ENCODE measurements at regions not wholly inside any gene's neighbourhood (a gene's known extent, or its start where the extent isn't known, plus 50 kb on each side); places are given as distances from the start of the nearest gene placed in this dataset.
"Not testable (repeated sequence)": the region's sequence is repeated elsewhere in the genome, so short reads cannot be mapped to it uniquely, and the experiment has no call there.

DNA sequence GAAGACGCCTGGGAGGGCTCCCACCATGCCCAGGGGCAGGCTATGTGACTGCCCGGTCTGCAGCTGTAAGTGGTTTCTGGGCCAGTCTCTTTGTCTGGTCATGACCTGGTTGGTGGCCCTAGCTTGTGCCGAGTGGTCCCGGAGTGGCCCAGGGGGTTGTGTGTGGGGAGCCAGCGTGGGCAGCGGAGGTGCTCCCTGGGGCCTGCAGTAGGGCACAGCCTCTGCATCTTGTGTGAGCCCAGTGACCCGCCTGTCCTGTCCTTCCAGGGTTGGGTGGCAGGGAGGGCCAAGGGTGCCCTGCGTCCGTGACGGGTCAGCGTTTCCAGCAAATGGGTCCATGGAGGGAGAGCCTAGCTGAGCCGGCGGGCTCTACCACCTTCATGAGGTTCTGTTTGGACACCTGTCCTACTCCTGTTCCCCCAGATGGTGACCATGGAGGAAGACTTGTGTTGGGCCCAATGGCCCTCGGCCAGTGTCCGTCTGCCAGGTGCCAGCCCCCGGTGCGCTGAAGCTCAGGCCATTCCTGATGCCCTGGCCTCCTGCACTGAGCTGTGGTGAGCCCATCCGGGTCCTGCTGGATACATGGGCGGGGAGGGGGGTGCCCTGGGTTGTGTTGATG, 215.4 kb downstream of the SNRPN start:
- no peak for DNase-seq (ENCODE audit: low read depth)

DNA sequence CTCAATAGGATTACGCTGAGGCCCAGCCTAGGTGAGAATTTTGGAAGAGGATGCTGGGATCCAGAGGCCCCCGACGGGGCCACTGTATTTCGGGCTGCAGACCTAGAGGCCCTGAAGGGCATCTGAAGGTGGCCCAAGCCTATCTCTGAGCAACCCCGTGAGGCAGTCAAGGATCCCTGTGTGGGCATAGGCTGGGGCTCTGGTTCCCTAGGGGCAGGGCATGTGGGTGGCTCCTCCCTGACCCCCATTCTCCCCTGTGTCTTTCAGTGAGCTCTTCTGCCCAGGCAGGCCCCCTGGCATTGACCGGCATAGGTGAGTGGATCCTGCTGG, 216.0 kb downstream of the SNRPN start:
- DNase-seq (ENCODE audit: low read depth): no peak

DNA sequence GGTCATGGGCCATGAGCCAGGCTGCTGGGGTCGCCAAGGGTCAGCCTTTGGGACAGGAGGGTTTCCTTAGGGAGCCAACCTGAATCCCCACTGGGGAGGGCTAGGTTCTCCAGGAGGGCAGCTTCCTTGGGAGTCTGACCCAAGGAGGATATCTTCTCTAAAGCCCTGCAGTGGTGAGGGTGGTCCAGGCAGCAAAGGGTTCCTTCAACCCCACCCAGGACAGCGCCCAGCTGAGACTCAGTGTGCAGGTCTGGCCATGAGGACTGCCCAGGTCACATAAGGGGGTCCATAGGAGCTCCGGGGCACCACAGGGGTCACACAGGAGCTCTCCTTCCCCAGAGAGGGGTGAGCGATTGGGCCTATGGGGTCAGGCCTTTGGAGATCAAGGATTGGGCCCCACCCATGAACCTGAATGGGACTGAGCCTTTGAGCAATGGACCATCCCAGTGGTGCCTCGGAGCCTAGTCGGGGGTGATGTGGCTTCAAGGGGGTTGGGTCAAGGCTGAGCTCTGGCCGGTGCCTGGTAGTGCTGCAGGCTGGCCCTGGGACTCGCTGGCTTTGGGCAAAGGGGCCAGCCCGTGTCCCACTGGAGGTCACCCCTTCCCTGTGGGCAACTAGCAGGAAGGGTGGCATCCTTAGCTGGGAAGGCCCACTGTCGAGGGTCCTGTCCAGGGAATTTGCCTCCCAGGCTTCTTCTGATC, 216.5 kb downstream of the SNRPN start:
- DNase-seq (ENCODE audit: low read depth): no peak

DNA sequence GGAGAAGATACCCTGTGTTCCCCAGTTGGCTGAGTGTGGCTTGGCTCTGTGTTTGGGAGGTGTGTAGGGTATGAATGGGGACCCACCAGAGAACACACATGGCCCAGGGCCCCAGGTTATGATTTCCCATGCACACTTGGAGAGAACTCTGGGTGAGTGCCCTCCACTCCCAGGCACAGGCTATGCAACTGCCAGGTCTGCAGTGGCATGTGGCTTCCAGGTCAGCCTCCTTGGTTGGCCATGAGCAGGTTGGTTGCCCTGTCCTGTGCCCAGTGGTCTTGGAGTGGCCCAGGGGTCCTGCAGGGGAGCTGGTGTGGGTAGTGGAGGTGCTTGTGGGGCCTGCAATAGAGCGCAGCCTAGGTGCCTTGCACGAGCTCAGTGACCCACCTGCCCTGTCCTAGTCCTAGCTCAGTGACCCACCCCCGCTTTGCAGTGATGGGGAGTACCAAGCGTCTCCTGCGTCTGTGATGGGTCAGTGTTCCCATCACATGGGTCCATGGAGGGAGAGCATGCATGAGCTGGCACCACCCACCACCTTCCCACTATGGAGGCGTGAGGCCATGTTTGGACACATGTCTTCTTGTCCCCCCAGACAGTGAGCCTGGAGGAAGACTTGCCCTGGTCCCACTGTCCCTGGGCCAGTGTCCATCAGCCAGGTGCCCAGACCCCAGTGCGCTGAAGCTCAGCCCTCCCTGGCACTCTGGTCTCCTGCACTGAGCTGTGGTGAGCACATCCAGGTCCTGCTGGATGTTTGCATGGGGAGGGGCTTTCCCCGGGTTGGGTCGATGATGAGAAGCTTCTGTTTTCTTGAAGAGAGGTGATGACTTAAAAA, 217.3 kb downstream of the SNRPN start:
- DNase-seq (ENCODE audit: low read depth): no peak

DNA sequence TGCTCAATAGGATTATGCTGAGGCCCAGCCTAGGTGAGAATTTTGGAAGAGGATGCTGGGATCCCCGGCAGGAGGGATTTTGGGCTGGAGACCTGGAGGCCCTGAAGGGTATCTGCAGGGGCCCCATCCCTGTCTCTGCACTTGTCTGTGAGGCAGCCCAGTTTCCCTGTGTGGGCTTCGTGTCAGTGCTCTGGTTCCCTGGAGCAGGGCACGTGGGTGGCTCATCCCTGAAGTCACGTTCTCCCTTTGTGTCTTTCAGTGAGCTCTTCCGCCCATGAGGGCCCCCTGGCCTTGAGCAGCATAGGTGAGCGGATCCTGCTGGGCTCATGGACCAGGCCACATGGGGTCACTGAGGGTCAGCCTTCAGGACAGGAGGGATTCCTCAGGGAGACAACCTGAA, 217.9 kb downstream of the SNRPN start:
- no peak for DNase-seq (ENCODE audit: low read depth)

DNA sequence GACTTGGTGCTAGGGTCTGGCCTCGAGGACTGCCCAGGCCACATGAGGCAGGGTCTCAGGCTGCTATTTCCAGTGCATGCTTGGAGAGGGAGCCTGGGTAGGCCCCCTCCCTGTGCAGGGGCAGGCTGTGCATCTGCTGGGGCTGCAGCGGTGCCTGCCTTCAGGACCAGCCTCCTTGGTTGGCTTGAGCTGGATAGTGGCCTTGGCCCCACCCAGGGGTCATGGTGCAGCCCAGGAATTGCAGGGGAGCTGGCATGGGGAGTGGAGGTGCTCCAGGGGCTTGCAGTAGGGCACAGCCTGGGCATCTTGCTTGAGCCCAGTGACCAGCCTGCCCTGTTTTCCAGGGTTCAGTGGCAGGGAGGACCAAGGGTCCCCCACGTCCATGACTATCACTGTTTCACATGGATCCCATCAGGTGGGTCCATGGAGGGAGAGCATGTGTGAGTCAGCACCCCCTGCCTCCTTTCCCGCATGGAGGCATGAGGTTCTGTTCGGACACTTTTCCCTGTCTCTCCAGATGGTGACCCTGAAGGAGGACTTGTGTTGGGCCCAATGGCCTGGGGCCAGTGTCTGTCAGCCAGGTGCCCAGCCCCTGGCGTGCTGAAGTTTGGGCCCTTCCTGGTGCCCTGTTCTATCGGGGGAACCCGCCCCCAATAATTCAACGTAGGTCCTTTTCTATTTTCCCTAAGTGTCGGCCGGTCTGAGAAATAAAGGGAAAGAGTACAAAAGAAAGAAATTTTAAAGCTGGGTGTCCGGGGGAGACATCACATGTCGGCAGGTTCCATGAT, 218.6 kb downstream of the SNRPN start:
- no peak for DNase-seq (ENCODE audit: low read depth)

DNA sequence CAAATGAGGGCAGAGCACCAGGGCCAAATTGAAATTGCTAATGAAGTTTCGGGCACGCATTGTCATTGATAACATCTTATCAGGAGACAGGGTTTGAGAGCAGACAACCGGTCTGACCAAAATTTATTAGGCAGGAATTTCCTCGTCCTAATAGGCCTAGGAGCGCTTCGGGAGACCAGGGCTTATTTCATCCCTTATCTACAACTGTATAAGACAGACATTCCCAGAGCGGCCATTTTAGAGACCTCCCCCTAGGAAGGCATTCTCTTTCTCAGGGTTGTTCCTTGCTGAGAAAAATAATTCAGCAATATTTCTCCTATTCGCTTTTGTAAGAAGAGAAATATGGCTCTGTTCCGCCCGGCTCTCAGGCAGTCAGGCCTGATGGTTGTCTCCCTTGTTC, 219.4 kb downstream of the SNRPN start:
- not testable (repeated sequence) for DNase-seq (ENCODE audit: low read depth)

DNA sequence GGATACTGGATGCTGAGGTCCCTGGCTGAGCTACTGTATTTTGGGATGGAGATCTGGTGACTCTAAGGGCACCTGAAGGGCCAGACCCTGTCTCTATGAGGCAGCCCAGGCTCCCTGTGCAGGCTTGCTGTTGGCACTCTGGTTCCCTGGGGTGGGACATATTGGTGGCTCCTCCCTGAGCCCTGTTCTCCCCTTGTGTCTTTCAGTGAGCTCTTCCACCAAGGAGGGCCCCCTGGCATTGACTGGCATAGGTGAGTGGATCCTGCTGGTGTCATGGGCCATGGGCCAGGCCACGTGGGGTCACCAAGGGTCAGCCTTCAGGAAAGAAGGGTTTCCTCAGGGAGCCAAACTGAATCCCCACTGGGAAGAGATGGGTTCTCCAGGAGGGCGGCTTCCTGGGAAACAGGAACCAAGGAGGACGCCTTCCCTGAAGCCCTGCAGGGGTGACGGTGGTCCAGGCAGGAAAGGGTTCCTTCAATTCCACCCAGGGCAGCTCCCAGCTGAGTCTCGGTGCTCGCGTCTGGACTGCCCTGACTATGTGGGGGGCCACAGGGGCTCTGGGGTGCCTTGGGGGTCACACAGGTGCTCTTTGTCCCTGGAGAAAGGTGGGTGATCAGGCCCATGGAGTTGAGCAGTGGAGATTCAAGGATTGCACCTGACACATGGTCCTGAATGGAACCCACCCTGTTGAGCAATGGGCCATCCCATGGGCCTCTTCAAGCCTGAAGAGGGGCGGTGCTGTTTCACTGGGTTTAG, 220.4 kb downstream of the SNRPN start:
- no peak for DNase-seq (ENCODE audit: low read depth)

DNA sequence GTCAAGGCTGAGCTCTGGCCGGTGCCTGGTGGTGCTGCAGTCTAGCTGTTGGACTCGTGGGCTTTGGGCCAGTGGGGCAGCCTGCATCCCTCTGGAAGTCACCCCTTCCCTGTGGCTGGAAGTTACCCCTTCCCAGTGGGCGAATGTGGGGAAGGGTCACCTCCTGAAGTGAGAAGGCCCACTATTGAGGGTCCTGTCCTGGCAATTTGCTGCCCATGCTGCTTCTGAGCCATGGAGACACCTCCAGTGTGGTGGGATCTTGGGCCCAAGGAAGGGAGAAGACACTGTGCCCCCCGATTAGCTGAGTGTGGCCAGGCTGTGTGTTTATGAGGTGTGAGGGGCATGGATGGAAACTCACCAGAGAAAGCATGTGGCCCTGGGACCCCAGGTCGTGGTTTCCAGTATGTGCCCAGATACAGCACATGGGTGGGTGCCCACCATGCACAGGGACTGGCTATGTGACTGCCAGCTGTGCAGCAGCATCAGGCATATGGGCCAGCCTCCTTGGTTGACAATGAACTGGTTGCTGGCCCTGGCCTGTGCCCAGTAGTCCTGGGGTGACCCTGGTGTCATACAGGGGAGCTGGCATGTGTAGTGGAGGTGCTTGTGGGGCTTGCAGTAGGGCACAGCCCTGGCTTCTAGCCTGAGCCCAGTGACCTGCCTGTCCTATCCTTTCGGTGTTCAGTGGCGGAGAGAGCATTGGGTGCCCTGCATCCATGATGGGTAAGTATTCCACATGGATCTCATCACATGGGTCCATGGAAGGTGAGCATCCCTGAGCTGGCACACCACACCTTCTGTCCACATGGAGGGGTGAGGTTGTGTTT, 221.2 kb downstream of the SNRPN start:
- no peak for DNase-seq (ENCODE audit: low read depth)

DNA sequence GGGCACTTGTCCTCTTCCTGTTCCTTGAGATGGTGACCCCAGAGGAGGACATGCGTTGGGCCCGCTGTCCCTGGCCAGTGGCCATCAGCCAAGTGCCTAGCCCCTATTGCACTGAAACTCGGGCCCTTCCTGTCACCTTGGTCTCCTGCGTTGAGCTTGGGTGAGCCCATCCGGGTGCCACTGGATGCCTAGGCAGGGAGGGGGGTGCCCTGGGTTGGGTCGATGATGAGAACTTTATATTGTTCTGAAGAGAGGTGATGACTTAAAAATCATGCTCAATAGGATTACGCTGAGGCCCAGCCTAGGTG, 221.8 kb downstream of the SNRPN start:
- no peak for DNase-seq (ENCODE audit: low read depth)

DNA sequence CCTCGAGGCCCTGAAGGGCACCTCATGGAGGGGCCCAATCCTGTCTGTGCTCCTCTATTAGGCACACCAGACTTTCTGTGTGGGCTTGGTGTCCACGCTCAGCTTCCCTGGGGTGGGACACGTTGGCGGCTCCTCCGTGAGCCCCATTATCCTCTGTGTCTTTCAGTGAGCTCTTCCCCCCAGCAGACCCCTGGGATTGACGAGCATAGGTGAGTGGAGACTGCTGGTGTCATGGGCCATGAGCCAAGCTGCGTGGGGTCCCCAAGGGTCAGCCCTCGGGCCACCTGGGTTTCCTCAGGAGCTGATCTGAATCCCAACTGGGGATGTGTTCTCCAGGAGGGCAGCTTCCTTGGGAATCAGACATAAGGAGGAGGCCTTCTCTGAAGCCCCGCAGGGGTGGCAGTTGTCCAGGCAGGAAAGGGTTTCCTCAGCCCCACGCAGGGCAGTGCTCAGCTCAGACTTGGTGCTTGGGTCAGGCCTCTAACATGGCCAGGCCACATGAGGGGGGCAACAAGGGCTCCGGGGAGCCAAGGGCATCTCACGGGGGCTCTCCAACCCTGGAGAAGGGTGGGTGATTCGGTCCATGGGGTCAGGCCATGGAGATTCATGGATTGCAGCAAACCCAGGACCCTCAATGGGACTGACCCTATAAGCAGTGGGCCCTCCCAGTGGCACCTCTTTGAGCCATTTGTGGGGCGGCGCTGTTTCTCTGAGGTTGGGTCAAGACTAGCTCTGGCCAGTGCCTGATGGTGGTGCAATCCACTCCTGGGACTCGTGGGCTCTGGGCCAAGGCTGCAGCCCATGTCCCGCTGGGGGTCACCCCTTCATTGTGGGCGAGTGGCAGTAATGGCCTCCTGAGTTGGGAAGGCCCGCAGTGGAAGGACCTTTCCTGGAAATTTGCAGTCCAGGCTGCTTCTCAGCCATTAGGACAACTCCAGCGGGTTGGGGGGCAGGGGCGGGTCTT, 222.5 kb downstream of the SNRPN start:
- no peak for DNase-seq (ENCODE audit: low read depth)

DNA sequence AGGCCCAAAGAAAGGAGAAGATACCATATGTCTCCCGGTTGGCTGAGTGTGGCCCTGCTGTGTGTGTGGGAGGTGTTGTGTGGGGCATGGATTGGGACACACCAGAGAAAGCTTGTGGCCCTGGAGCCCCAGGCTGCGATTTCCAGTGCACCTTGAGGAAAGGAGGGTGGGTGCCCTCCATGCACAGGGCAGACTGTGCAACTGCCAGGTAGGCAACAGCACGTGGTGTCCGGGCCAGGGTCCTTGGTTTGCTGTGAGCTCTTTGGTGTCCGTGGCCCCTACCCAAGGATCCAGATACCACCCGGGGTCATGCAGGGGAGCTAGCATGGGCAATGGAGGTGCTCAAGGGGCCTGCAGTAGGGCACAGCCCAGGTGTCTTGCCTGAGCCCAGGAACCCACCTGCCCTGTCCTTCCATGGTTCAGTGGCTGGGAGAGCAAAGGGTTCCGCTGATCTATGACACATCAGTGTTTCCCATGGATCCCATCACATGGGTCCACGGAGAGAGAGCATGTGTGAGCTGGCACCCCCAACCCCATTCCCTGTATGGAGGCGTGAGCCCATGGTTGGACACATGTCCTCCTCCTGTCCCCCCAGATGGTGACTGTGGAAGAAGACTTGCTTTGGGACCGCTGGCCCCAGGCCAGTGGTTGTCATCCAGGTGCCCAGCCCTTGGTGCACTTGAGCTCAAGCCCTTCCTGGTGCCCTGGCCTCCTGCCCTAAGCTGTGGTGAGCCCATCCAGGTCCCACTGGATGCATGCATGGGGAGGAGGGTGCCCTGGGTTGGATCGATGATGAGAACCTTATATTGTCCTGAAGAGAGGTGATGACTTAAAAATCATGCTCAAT, 223.4 kb downstream of the SNRPN start:
- no peak for DNase-seq (ENCODE audit: low read depth)

DNA sequence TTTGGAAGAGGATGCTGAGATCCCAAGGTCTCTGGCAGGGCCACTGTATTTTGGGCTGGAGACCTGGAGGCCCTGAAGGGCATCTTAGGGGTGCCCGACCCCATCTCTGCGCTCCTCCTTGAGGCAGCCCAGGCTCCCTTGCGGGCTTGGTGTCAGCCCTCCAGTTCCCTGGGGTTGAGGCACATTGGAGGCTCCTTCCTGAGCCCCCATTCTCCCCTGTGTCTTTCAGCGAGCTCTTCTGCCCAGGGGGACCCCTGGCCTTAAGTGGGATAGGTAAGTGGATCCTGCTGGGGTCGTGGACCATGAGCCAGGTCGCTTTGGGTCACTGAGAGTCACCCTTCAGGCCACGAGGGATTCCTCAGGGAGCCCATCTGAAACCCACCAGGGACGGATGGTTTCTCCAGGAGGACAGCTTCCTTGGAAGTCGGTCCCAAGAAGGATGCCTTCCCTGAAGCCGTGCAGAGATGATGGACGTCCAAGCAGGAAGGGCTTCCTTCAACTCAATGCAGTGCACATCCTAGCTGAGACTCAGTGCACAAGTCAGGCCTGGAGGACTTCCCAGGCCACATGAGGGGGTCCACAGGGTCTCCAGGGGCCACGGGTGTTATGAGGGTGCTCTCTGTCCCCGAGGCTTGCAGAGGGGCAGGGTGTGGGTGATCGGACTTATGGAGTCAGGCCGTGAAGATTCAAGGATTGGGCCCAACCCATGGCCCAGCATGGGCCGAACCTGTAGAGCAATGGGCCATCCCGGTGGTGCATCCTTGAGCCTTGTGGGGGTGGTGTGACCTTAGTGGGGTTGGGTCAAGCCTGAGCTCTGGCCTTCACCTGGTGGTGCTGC, 224.3 kb downstream of the SNRPN start:
- DNase-seq (ENCODE audit: low read depth): no peak

DNA sequence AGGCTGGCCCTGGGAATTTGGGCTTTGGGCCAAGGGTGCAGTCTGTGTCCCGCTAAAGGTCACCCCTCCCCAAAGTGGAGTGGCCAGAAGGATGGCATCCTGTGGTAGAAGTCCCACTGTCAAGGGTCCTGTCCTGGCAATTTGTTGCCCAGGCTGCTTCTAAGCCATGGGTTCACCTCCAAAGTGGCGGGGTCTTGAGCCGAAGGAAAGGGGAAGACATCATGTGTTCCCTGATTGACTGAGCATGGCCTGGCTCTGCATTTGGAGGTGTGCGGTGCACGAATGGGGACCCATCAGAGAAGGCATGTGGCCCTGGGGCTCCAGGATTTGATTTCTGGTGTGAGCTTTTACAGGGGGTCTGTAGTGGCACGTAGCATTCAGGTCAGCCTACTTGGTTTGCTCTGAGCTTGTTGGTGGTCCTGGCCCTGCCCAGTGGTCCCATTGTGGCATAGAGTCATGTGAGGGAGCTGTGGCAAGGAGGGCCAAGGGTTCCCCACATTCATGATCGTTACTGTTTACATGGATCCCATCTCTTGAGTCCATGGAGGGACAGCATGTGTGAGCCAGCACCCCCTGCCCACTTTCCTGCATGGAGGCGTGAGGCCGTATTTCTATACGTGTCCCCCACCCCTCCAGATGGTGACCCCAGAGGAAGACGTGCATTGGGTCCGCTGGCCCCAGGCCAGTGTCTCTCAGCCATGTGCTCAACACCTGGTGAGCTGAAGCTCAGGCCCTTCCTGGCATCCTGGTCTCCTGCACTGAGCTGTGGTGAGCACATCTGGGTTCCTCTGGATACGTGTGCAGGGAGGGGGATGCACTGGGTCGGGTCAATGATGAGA, 225.1 kb downstream of the SNRPN start:
- DNase-seq (ENCODE audit: low read depth): no peak

DNA sequence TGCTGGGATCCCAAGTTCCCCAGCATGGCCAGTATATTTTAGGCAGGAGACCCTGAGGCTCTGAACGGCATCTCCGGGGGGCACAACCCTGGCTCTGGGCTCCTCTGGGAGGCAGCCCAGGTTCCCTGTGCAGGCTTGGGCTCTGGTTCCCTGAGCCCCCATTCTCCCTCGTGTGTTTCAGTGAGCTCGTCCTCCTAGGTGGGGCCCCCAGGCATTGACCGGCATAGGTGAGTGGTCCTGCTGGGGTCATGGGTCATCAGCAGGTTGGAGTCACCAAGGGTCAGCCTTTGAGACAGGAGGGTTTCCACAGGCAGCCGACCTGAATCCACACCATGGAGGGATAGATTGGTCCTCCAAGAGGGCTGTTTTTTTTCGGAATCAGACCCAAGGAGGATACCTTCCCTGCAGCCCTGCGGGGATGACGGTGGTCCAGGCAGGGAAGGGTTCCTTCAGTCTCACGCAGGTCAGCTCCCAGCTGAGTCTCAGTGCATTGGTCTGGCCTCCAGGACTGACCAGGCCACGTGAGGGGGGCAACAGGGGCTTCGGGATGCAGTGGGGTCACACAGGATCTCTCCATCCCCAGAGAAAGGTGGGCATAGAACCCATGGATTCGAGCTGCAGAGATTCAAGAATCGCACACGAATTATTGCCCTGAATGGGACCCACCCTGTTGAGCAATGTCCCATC, 226.0 kb downstream of the SNRPN start:
- no peak for DNase-seq (ENCODE audit: low read depth)
